CD4-positive, CD25-positive, alpha-beta regulatory T cell (primary cell): ENCODE measurements at regions not wholly inside any gene's neighbourhood (a gene's known extent, or its start where the extent isn't known, plus 50 kb on each side); places are given as distances from the start of the nearest gene placed in this dataset.
A peak's percentile ranks its signal among the peaks of the same experiment; 100 is the strongest.

Experiments used
- ATAC-seq, 2 donors: fragments of 150-1000 bp; cut with Tn5 transposase; one replicate each; pipeline ENCODE4 v1.10.0; 2021; ENCODE audit warnings: low read depth in 2 of 2, moderate number of reproducible peaks in 2 of 2, moderate library complexity in 1 of 2
- DNase-seq, 3 donors: peaks; one replicate each; pipeline versions ENCODE4 v3.0.0 to v3.0.0-alpha.2; 2012 to 2022; ENCODE audit warnings: mixed read lengths in 1 of 3
- H3K27ac ChIP-seq: one replicate; pipeline ENCODE4 v1.7.0; 2013; ENCODE audit warnings: mild to moderate bottlenecking, low read length; ENCODE audit not compliant: insufficient read depth, poor library complexity, severe bottlenecking
- H3K27me3 ChIP-seq: one replicate; pipeline ENCODE4 v1.7.0; 2013; ENCODE audit warnings: low read length; ENCODE audit not compliant: control insufficient read depth, insufficient read depth
- H3K36me3 ChIP-seq: one replicate; pipeline ENCODE4 v1.7.0; 2013; ENCODE audit warnings: mild to moderate bottlenecking, low read length, moderate library complexity; ENCODE audit not compliant: control insufficient read depth, insufficient read depth
- H3K4me1 ChIP-seq: 2 replicates; pipeline ENCODE4 v1.7.0; 2013; ENCODE audit warnings: mild to moderate bottlenecking, low read length; ENCODE audit not compliant: insufficient read depth, control insufficient read depth, poor library complexity, severe bottlenecking
- H3K4me3 ChIP-seq: one replicate; pipeline ENCODE4 v1.7.0; 2013; ENCODE audit warnings: low read depth, mild to moderate bottlenecking, low read length, moderate library complexity
- H3K9me3 ChIP-seq, 2 experiments: 1 replicate in 1 of 2; 2 replicates in 1 of 2; pipeline ENCODE4 v1.7.0; 2013; ENCODE audit warnings: low read length in 2 of 2, mild to moderate bottlenecking in 1 of 2, moderate library complexity in 1 of 2; ENCODE audit not compliant: control insufficient read depth in 2 of 2
- H3K27ac Mint-ChIP-seq, 3 donors: one replicate each; pipeline ENCODE4 v1.8.0; 2020 to 2022; ENCODE audit warnings: mild to moderate bottlenecking in 3 of 3, mixed read lengths in 3 of 3, moderate library complexity in 2 of 3
- H3K27me3 Mint-ChIP-seq: one replicate; pipeline ENCODE4 v1.8.0; 2022; ENCODE audit warnings: mild to moderate bottlenecking, mixed read lengths
- H3K36me3 Mint-ChIP-seq: one replicate; pipeline ENCODE4 v1.8.0; 2020; ENCODE audit warnings: mixed read lengths
- H3K4me1 Mint-ChIP-seq, 4 donors: one replicate each; pipeline ENCODE4 v1.8.0; 2020 to 2022; ENCODE audit warnings: mixed read lengths in 4 of 4, mild to moderate bottlenecking in 1 of 4
- H3K4me3 Mint-ChIP-seq, 4 donors: one replicate each; pipeline ENCODE4 v1.8.0; 2020 to 2022; ENCODE audit warnings: mild to moderate bottlenecking in 4 of 4, mixed read lengths in 4 of 4, moderate library complexity in 3 of 4
- H3K9me3 Mint-ChIP-seq, 7 donors: one replicate each; pipeline ENCODE4 v1.8.0; 2020 to 2022; ENCODE audit warnings: mixed read lengths in 7 of 7, mild to moderate bottlenecking in 3 of 7, moderate library complexity in 2 of 7

- H3K27me3 Mint-ChIP-seq = no peaks in the 10 kb centered on the region
- H3K4me3 Mint-ChIP-seq = no peak overlapping the region
- no peaks in the 10 kb centered on the region for H3K36me3 Mint-ChIP-seq
- Histone ChIP-seq H3K36me3 (no peaks in the 10 kb centered on the region), H3K9me3 (no peaks in the 10 kb centered on the region), H3K27me3 (no peaks in the 10 kb centered on the region), H3K4me3 (no peak overlapping the region), H3K27ac (no peak overlapping the region), H3K4me1 (peaks cover 16% of the 10 kb centered on the region)
- peaks cover 0 to 9% (median 3%) of the 10 kb centered on the region in 4 donors for H3K4me1 Mint-ChIP-seq
- no peak overlapping the region for H3K27ac Mint-ChIP-seq
- DNase-seq (no peak), ATAC-seq (no peak)
- no peaks in the 10 kb centered on the region for H3K9me3 Mint-ChIP-seq
Observed at GRCh38 chr3:187945374-187945773, 200.1 kb upstream of the BCL6 start.

- Histone ChIP-seq H3K27ac (no peak overlapping the region), H3K36me3 (no peaks in the 10 kb centered on the region), H3K9me3 (no peaks in the 10 kb centered on the region), H3K4me3 (no peak overlapping the region), H3K27me3 (no peaks in the 10 kb centered on the region), H3K4me1 (peaks cover 16% of the 10 kb centered on the region)
- Mint-ChIP-seq H3K4me1 (peaks cover 0 to 9% (median 3%) of the 10 kb centered on the region in 4 donors), H3K9me3 (no peaks in the 10 kb centered on the region), H3K27ac (no peak overlapping the region), H3K27me3 (no peaks in the 10 kb centered on the region), H3K36me3 (no peaks in the 10 kb centered on the region), H3K4me3 (no peak overlapping the region)
- DNase-seq (no peak), ATAC-seq (no peak)
Observed at GRCh38 chr3:187946163-187946691, 201.0 kb upstream of the BCL6 start.

- Histone ChIP-seq H3K36me3 (no peaks in the 10 kb centered on the region), H3K27ac (no peak overlapping the region), H3K9me3 (no peaks in the 10 kb centered on the region), H3K27me3 (no peaks in the 10 kb centered on the region), H3K4me3 (no peak overlapping the region), H3K4me1 (peaks cover 16% of the 10 kb centered on the region)
- no peaks in the 10 kb centered on the region for H3K36me3 Mint-ChIP-seq
- DNase-seq (no peak), ATAC-seq (no peak)
- no peak overlapping the region for H3K27ac Mint-ChIP-seq
- no peaks in the 10 kb centered on the region for H3K9me3 Mint-ChIP-seq
- no peak overlapping the region for H3K4me3 Mint-ChIP-seq
- no peaks in the 10 kb centered on the region for H3K27me3 Mint-ChIP-seq
- H3K4me1 Mint-ChIP-seq = peaks cover 0 to 15% (median 4%) of the 10 kb centered on the region in 4 donors
Observed at GRCh38 chr3:187946981-187947380, 201.7 kb upstream of the BCL6 start.

- no peaks in the 10 kb centered on the region for H3K9me3 Mint-ChIP-seq
- H3K4me1 Mint-ChIP-seq = peaks cover 0 to 15% (median 4%) of the 10 kb centered on the region in 4 donors
- peaks cover 16% of the 10 kb centered on the region for H3K4me1 ChIP-seq
- H3K36me3 ChIP-seq = no peaks in the 10 kb centered on the region
- H3K4me3 ChIP-seq = no peak overlapping the region
- no peaks in the 10 kb centered on the region for H3K9me3 ChIP-seq
- no peaks in the 10 kb centered on the region for H3K36me3 Mint-ChIP-seq
- H3K27ac ChIP-seq = no peak overlapping the region
- H3K27ac Mint-ChIP-seq = no peak overlapping the region
- H3K27me3 ChIP-seq = no peaks in the 10 kb centered on the region
- no peaks in the 10 kb centered on the region for H3K27me3 Mint-ChIP-seq
- no peak for DNase-seq
- no peak overlapping the region for H3K4me3 Mint-ChIP-seq
- ATAC-seq = no peak
Observed at GRCh38 chr3:187947927-187948682, 202.8 kb upstream of the BCL6 start.

- peaks cover 12% of the 10 kb centered on the region for H3K4me1 ChIP-seq
- H3K27ac Mint-ChIP-seq = peak overlapping the region in 1 of 3 donors; percentile 71
- ATAC-seq = no peak
Observed at GRCh38 chr3:187949093-187949820, 204.0 kb upstream of the BCL6 start.

GRCh38 chr3:187950671-187951070 is 203.3 kb upstream of the LPP start:
- no peaks in the 10 kb centered on the region for H3K9me3 Mint-ChIP-seq
- Histone ChIP-seq H3K9me3 (no peaks in the 10 kb centered on the region), H3K4me3 (no peak overlapping the region), H3K27me3 (no peaks in the 10 kb centered on the region), H3K36me3 (no peaks in the 10 kb centered on the region), H3K4me1 (no peaks in the 10 kb centered on the region), H3K27ac (no peak overlapping the region)
- no peak overlapping the region for H3K27ac Mint-ChIP-seq
- no peaks in the 10 kb centered on the region for H3K27me3 Mint-ChIP-seq
- H3K36me3 Mint-ChIP-seq = no peaks in the 10 kb centered on the region
- no peak overlapping the region for H3K4me3 Mint-ChIP-seq
- DNase-seq (no peak), ATAC-seq (no peak)
- H3K4me1 Mint-ChIP-seq = peaks cover 0 to 14% (median 7%) of the 10 kb centered on the region in 4 donors

More at GRCh38 chr3:187949093-187949820, 204.0 kb upstream of the BCL6 start:
- no peak for DNase-seq
- Histone ChIP-seq H3K27ac (no peak overlapping the region), H3K9me3 (no peaks in the 10 kb centered on the region), H3K36me3 (no peaks in the 10 kb centered on the region), H3K27me3 (no peaks in the 10 kb centered on the region), H3K4me3 (no peak overlapping the region)
- no peaks in the 10 kb centered on the region for H3K9me3 Mint-ChIP-seq
- peaks cover 0 to 15% (median 4%) of the 10 kb centered on the region in 4 donors for H3K4me1 Mint-ChIP-seq
- no peaks in the 10 kb centered on the region for H3K27me3 Mint-ChIP-seq
- H3K36me3 Mint-ChIP-seq = no peaks in the 10 kb centered on the region
- H3K4me3 Mint-ChIP-seq = no peak overlapping the region

- H3K4me3 Mint-ChIP-seq = no peak overlapping the region
- H3K9me3 Mint-ChIP-seq = no peaks in the 10 kb centered on the region
- H3K36me3 Mint-ChIP-seq = no peaks in the 10 kb centered on the region
- Histone ChIP-seq H3K4me1 (no peaks in the 10 kb centered on the region), H3K4me3 (no peak overlapping the region), H3K27me3 (no peaks in the 10 kb centered on the region), H3K27ac (no peak overlapping the region), H3K9me3 (no peaks in the 10 kb centered on the region), H3K36me3 (no peaks in the 10 kb centered on the region)
- ATAC-seq = no peak
- H3K27me3 Mint-ChIP-seq = no peaks in the 10 kb centered on the region
- peaks cover 0 to 14% (median 7%) of the 10 kb centered on the region in 4 donors for H3K4me1 Mint-ChIP-seq
- no peak overlapping the region for H3K27ac Mint-ChIP-seq
- DNase-seq = no peak
Observed at GRCh38 chr3:187951452-187952190, 202.3 kb upstream of the LPP start.
